K562 (cell line): ENCODE measurements at regions not wholly inside any gene's neighbourhood (a gene's known extent, or its start where the extent isn't known, plus 50 kb on each side); places are given as distances from the start of the nearest gene placed in this dataset.

ENCODE experiments used
- ATAC-seq: fragments of 200-7000 bp; cut with Tn5 transposase; 3 replicates; pipeline ENCODE4 v1.9.1; 2020; ENCODE audit warnings: moderate library complexity
- BruUV-seq: library from RNA; stranded (reverse); fragments of 400-500 nt; replicated peaks from 2 replicates; lab custom pipeline; 2021; lab: Mats Ljungman, UMichigan
- CTCF ChIA-PET: fragments of 300-600 bp; formaldehyde crosslinking; extraction: SDS; loops from one replicate; lab custom pipeline; 2021; ENCODE audit warnings: low intra/inter-chr PET ratio; lab: Yijun Ruan, JAX
- POLR2A ChIA-PET: fragments of 300-600, 350-650 bp; sonication (Branson Sonifier 250); formaldehyde crosslinking; extraction: SDS; loops from one replicate; lab custom pipeline; 2021; ENCODE audit warnings: antibody characterized with exemption, inconsistent platforms; lab: Yijun Ruan, JAX
- DNase-seq, 4 experiments: peaks; one replicate each; pipeline versions ENCODE4 v3.0.0 to v3.0.0-alpha.2; 2011 to 2018; ENCODE audit warnings: low spot score in 3 of 4, mixed read lengths in 3 of 4; ENCODE audit errors: extremely low read depth in 1 of 4
- FAIRE-seq: peaks from 2 replicates; lab custom pipeline; 2011; peaks lifted over from hg19 to GRCh38; lab: Jason Lieb, UNC
- H2AFZ ChIP-seq: 2 replicates; pipeline ENCODE4 v1.6.0; 2011; ENCODE audit warnings: low read depth, low read length, control low read depth, inconsistent platforms
- H3K27ac ChIP-seq: fragments of 200-600 bp; 3 replicates; pipeline ENCODE4 v1.8.0; 2011; ENCODE audit warnings: low read depth, mild to moderate bottlenecking, control low read depth, inconsistent platforms, low read length, moderate library complexity, mixed read lengths; ENCODE audit errors: extremely low read depth
- H3K27me3 ChIP-seq, 2 experiments: fragments of 300-600 bp in 1 of 2; 2 replicates in 1 of 2; 3 replicates in 1 of 2; pipeline versions ENCODE4 v1.6.0 to v1.8.0; 2011; ENCODE audit warnings: inconsistent platforms in 2 of 2, low read length in 2 of 2, mild to moderate bottlenecking in 1 of 2, mixed read lengths in 1 of 2, moderate library complexity in 1 of 2; ENCODE audit not compliant: control insufficient read depth in 2 of 2, insufficient read depth in 2 of 2
- H3K36me3 ChIP-seq: fragments of 300-600 bp; 3 replicates; pipeline ENCODE4 v1.8.0; 2011; ENCODE audit warnings: mild to moderate bottlenecking, low read length, inconsistent platforms; ENCODE audit not compliant: control insufficient read depth, insufficient read depth
- H3K4me1 ChIP-seq, 2 experiments: fragments of 200-600 bp in 1 of 2; replicated peaks in 1 of 2; 2 replicates in 1 of 2; 3 replicates in 1 of 2; pipeline versions ENCODE4 v1.5.1 to v1.8.0; 2011; ENCODE audit warnings: inconsistent platforms in 2 of 2, low read length in 2 of 2, mild to moderate bottlenecking in 1 of 2, mixed read lengths in 1 of 2, moderate library complexity in 1 of 2; ENCODE audit not compliant: control insufficient read depth in 2 of 2, insufficient read depth in 2 of 2
- H3K4me2 ChIP-seq: 2 replicates; pipeline ENCODE4 v1.6.1; 2011; ENCODE audit warnings: low read length, control low read depth, inconsistent platforms, mixed read lengths; ENCODE audit not compliant: insufficient read depth
- H3K4me3 ChIP-seq: fragments of 200-600 bp; sonication (generic), shearing (Covaris generic); 2 replicates; pipeline ENCODE4 v1.5.1; 2016; ENCODE audit warnings: control low read depth, inconsistent platforms
- H3K79me2 ChIP-seq: fragments of 200-600 bp; 3 replicates; pipeline ENCODE4 v1.8.0; 2011; ENCODE audit warnings: low read length, inconsistent platforms; ENCODE audit not compliant: control insufficient read depth, insufficient read depth
- H3K9ac ChIP-seq, 2 experiments: 2 replicates each; pipeline versions ENCODE4 v1.6.0 to v1.6.1; 2011; ENCODE audit warnings: low read depth in 2 of 2, low read length in 2 of 2, control low read depth in 1 of 2, inconsistent platforms in 1 of 2, mild to moderate bottlenecking in 1 of 2, mixed read lengths in 1 of 2; ENCODE audit not compliant: insufficient read depth in 1 of 2
- H3K9me1 ChIP-seq: one replicate; pipeline ENCODE4 v1.6.0; 2011; ENCODE audit warnings: inconsistent platforms, mild to moderate bottlenecking, low read length, moderate library complexity; ENCODE audit not compliant: control insufficient read depth, insufficient read depth
- H3K9me3 ChIP-seq: replicated peaks from 2 replicates; pipeline ENCODE4 v1.5.1; 2011; ENCODE audit warnings: low read depth, low read length, inconsistent platforms; ENCODE audit not compliant: control insufficient read depth, insufficient read depth
- H4K20me1 ChIP-seq: replicated peaks from 2 replicates; pipeline ENCODE4 v1.6.1; 2011; ENCODE audit warnings: low read length, inconsistent platforms, mixed read lengths; ENCODE audit not compliant: control insufficient read depth, insufficient read depth
- EWSR1 ChIP-seq: fragments of 450-650 bp; IDR thresholded peaks from 2 replicates; pipeline ENCODE4 v1.6.1; 2018; ENCODE audit warnings: borderline replicate concordance, mild to moderate bottlenecking, low read depth, moderate library complexity; ENCODE audit not compliant: partially characterized antibody
- FUS ChIP-seq: fragments of 200-400 bp; formaldehyde crosslinking; optimal IDR thresholded peaks from 2 replicates; pipeline ENCODE3; 2017; ENCODE audit warnings: low read depth, low read length
- HNRNPH1 ChIP-seq: fragments of 200-400 bp; formaldehyde crosslinking; optimal IDR thresholded peaks from 2 replicates; pipeline ENCODE3; 2017; ENCODE audit warnings: low read depth, mild to moderate bottlenecking, low read length, moderate library complexity
- HNRNPL ChIP-seq: fragments of 200-400 bp; formaldehyde crosslinking; IDR thresholded peaks from 2 replicates; pipeline ENCODE4 v1.6.1; 2017; ENCODE audit warnings: low read depth, mild to moderate bottlenecking, low read length
- MEF2D ChIP-seq: conservative IDR thresholded peaks from 2 replicates; pipeline ENCODE4 v1.6.1; 2016; ENCODE audit warnings: low read depth, missing genetic modification characterization, missing compliant biosample characterization
- NR4A1 ChIP-seq, 2 experiments: fragments of 250-450 bp in 1 of 2; fragments of 450-650 bp in 1 of 2; sonication (Bioruptor Pico) in 1 of 2; IDR thresholded peaks; 2 replicates each; pipeline versions ENCODE4 v1.4.0 to v1.6.1; 2016 to 2020; ENCODE audit warnings: mild to moderate bottlenecking in 2 of 2, missing compliant biosample characterization in 1 of 2, missing genetic modification characterization in 1 of 2, moderate library complexity in 1 of 2
- POLR2G ChIP-seq: fragments of 200-400 bp; formaldehyde crosslinking; IDR thresholded peaks from 2 replicates; pipeline ENCODE4 v1.6.1; 2017; ENCODE audit warnings: low read depth, mild to moderate bottlenecking, antibody characterized with exemption, low read length, moderate library complexity
- PURB ChIP-seq: sonication (generic); formaldehyde crosslinking; IDR thresholded peaks from 2 replicates; pipeline ENCODE4 v1.9.0; 2021; ENCODE audit warnings: low read depth, mild to moderate bottlenecking, missing genetic modification reagents
- SMAD1 ChIP-seq: fragments of 150-350 bp; IDR thresholded peaks from 2 replicates; pipeline ENCODE4 v1.6.1; 2014; ENCODE audit warnings: low read length, low read depth; ENCODE audit not compliant: partially characterized antibody
- TEAD1 ChIP-seq, 2 experiments: fragments of 450-650 bp in 1 of 2; sonication (generic) in 1 of 2; formaldehyde crosslinking; IDR thresholded peaks; 2 replicates each; pipeline versions ENCODE4 v1.4.0 to v1.8.0; 2020 to 2022; ENCODE audit warnings: mild to moderate bottlenecking in 2 of 2, missing genetic modification reagents in 1 of 2
- whole genome bisulfite sequencing: fragments of 100-300 bp; shearing (Covaris generic); methylation state at CpG from one replicate; pipeline ENCODE4 v1.1.6; 2016; ENCODE audit warnings: low coverage, mixed read lengths; ENCODE audit not compliant: insufficient coverage; ENCODE audit errors: missing lambda C conversion rate; 5-methylcytosine and 5-hydroxymethylcytosine counted together
- in situ Hi-C: fragments of 300-500 bp; cut with MboI; formaldehyde crosslinking; loops from 4 replicates; pipeline ENCODE4 v1.15.0; 2018; ENCODE audit warnings: inconsistent platforms, mixed read lengths
- intact Hi-C: fragments of 100-400 bp; cut with micrococcal nuclease; formaldehyde crosslinking; loops from 2 replicates; pipeline ENCODE4 v1.14.2; 2022
- TF ChIP-seq, protein P1 (sequence below): fragments of 250-450 bp; sonication (Bioruptor Pico); IDR thresholded peaks from 2 replicates; pipeline ENCODE4 v1.4.0; 2020; ENCODE audit warnings: mild to moderate bottlenecking
- TF ChIP-seq, protein P2 (sequence below): IDR thresholded peaks from 2 replicates; pipeline ENCODE4 v1.6.1; 2011; ENCODE audit warnings: borderline replicate concordance, low read depth, mild to moderate bottlenecking, moderate library complexity, low read length; ENCODE audit not compliant: insufficient read depth, poor library complexity, severe bottlenecking

DNA sequence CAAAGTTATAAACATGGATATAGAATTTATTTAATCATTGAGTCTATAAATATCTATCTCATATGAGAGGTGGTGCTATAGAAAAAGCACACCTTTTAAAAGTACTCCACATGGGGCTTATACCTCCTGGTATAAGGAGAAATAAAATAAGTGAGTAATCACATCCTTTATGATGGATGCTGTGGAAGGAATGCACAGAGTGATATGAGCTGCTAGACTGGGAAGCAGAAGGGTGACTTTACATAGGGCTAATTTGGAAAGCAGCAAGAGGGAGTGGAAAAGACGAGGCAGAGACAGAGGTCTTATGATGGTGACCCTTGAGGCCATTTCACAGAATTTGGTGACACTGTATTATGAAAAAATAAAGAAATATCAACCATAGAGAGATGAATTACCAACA, 59.4 kb upstream of the AHR start:
- no peaks in the 10 kb centered on the region for H3K36me3 ChIP-seq
- intact Hi-C loops: no loop called here
- H2AFZ ChIP-seq: no peak overlapping the region
- ChIA-PET POLR2A (no interaction called here), CTCF (no interaction called here)
- ATAC-seq: no peak
- in situ Hi-C loops: no loop called here
- no peak for DNase-seq
- no peak overlapping the region for H3K27ac ChIP-seq
- WGBS: 17% methylated on average over 1 of the region's 1 CpG
- no peak for FAIRE-seq
- H4K20me1 ChIP-seq: no peaks in the 10 kb centered on the region
- H3K9ac ChIP-seq: no peak overlapping the region
- no peaks in the 10 kb centered on the region for H3K27me3 ChIP-seq
- H3K4me3 ChIP-seq: no peak overlapping the region
- H3K4me2 ChIP-seq: no peak overlapping the region
- H3K9me1 ChIP-seq: no peaks in the 10 kb centered on the region
- H3K79me2 ChIP-seq: no peaks in the 10 kb centered on the region
- no TSS peak for BruUV-seq
- TF ChIP-seq, protein P1, sequence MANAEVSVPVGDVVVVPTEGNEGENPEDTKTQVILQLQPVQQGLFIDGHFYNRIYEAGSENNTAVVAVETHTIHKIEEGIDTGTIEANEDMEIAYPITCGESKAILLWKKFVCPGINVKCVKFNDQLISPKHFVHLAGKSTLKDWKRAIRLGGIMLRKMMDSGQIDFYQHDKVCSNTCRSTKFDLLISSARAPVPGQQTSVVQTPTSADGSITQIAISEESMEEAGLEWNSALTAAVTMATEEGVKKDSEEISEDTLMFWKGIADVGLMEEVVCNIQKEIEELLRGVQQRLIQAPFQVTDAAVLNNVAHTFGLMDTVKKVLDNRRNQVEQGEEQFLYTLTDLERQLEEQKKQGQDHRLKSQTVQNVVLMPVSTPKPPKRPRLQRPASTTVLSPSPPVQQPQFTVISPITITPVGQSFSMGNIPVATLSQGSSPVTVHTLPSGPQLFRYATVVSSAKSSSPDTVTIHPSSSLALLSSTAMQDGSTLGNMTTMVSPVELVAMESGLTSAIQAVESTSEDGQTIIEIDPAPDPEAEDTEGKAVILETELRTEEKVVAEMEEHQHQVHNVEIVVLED (CRISPR knock-in tag): no peak
- TF ChIP-seq PURB (CRISPR knock-in tag) (no peak), HNRNPL (no peak), FUS (no peak), TEAD1 (CRISPR knock-in tag; IDR thresholded peaks at IDR 0.05) (no peak), MEF2D (tag) (no peak), HNRNPH1 (no peak), POLR2G (no peak), EWSR1 (no peak), NR4A1 (CRISPR knock-in tag; IDR thresholded peaks at IDR 0.05) (no peak), NR4A1 (tag; IDR thresholded peaks at IDR 0.05) (no peak), SMAD1 (no peak)
- TF ChIP-seq, protein P2, sequence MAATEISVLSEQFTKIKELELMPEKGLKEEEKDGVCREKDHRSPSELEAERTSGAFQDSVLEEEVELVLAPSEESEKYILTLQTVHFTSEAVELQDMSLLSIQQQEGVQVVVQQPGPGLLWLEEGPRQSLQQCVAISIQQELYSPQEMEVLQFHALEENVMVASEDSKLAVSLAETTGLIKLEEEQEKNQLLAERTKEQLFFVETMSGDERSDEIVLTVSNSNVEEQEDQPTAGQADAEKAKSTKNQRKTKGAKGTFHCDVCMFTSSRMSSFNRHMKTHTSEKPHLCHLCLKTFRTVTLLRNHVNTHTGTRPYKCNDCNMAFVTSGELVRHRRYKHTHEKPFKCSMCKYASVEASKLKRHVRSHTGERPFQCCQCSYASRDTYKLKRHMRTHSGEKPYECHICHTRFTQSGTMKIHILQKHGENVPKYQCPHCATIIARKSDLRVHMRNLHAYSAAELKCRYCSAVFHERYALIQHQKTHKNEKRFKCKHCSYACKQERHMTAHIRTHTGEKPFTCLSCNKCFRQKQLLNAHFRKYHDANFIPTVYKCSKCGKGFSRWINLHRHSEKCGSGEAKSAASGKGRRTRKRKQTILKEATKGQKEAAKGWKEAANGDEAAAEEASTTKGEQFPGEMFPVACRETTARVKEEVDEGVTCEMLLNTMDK: no peak
- no peaks in the 10 kb centered on the region; a peak in 1 of 5 replicates for H3K4me1 ChIP-seq
- 0 out of 2 replicates have a peak, but pooled peaks cover 2% of the 10 kb centered on the region for H3K9me3 ChIP-seq
